ENCODE measurements at regions not wholly inside any gene's neighbourhood (a gene's known extent, or its start where the extent isn't known, plus 50 kb on each side); places are given as distances from the start of the nearest gene placed in this dataset.

DNA sequence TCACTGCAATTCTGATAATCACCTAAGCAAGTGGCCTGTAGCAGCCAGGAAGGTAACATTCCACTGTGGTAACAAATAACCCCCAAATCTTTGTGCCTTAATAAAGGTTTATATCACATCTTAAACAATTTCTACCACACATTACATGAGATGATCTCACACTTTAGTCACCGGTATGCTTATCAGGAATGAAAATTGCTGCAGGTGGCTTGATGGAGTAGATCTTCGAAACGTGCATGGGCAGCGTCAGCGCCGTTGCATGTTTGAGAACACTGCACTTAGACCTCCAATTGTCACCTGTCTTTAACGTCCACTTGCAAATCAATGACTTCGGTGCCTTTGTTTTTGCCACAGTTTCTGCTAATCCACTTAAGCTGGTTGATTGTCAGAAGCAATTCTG lies 477.4 kb downstream of the VRK1 start:
- DNase-seq, result no peak

DNA sequence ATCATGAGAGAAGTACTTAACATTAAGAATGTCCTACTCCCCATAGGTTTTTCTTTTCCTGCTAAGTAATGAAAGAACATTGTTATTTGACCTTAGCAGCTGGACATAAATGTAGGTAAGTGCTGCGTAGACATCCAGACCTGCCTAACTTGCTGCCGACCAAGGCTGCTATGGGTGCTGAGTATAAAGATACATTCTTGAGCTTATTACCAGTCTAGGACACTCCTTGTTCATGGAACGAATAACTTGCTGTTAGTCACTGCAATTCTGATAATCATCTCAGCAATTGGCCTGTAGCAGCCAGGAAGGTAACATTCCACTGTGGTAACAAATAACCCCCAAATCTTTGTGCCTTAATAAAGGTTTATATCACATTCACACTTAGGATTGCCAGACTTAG lies 478.1 kb downstream of the VRK1 start:
- DNase-seq, result no peak

DNA sequence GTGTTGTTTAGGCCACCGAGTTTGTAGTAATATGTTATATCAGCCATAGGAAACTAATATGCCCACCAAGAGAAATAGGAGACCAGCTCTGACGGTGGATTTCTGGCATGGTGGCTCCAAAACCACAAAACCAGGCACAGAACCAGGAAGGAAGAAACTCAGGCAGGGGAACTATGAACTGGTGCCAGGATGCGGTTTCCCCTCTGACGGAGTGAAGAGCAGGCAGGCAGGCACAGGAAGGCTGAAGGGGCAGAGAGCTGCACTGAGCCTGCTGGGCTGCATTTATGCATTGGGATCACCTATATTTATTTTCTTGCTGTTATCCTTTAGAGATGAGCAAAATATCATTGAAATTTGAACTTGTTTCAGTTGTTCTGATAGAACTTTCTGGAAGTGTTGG lies 479.4 kb downstream of the VRK1 start:
- DNase-seq, result no peak

DNA sequence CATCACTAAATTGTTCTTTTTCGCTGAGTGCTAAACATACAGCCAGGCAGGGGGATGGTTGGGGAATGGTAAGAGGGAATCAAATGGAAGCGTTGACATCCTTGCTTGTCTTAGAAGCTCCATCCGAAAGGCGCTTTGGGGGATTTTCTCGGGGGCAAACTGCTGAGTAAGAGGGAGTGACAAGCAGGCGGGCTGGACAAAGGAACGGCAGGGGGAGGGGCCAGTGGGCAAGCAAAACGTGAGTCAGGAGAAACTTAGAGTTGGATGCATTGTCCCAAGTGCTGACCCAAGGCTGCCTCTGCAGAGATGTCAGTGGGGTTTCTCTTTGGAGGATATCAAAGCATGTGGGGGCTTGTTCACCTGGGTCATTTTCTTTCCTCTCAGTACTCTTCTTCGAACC lies 480.5 kb downstream of the VRK1 start:
- no peak for DNase-seq

DNA sequence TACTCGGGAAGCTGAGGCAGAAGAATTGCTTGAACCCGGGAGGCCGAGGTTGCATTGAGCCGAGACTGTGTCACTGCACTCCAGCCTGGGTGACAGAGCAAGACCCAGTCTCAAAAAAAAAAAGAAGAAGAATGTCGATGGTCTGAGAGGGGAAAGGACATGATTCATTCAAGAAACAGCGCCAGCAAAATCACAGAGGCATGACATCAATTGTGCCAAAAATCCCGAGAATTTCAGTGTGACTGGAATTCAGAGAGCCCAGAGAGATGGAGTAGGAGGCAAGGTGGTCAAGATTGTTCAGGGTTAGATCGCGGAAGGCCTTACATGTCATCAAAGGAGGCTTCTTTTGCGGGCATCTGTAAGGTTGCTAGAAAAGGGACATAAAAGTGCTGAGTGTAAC lies 483.3 kb downstream of the VRK1 start:
- no peak for DNase-seq

DNA sequence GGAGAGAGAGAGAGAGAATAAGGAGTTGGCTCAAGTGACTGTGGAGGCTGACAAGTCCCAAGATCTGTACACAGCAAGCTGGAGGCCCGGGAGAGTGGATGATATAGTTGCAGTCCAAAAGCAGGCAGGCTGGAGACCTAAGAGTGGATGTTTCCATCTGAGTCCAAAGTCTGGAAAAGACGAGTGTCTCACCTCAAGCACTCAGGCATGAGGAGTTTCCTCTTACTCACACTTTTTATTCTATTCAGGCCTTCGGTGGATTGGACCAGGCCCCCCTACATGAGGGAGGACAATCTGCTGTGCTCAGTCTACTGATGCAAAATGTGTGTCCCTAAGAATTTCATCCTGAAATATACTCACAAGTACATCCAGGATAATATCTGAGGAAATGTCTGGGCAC lies 484.6 kb downstream of the VRK1 start:
- DNase-seq, result no peak

DNA sequence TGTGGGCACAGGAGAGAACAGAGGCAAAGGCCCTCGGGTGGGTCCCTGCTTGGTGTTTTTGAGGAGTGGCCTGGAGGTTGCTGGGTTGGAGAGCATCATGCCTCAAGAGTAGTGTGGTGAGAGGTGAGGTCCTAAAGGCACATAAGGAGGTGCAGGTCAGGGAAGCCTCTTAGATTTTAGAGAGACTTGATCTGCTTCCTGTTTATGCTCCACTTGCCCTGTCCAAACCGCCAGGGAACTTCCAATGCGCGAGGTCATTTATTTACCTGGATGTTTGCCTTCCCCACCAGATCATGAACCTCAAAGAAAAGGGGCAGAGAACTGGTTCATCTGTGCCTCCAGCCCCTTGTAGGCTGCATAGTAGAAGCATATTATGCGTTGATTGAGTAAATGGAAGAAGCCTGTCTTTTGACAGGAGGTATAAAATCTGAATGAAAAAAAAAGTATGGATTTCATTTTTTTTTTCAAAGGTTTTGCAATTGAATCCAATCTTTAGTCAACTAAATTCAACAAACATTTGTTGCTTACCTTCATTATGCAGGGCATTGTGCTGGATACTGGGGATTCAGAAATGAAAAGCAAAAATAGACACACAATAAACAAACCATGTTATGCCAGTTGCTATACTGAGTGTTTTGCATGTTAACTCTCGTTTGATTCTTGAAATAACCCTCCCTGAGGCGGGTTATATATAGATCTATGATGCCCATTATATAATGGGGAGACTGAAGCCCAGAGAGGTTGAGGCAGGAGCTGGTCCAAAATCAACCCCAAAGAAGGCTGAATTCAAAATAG lies 485.2 kb downstream of the VRK1 start:
- no peak for DNase-seq

DNA sequence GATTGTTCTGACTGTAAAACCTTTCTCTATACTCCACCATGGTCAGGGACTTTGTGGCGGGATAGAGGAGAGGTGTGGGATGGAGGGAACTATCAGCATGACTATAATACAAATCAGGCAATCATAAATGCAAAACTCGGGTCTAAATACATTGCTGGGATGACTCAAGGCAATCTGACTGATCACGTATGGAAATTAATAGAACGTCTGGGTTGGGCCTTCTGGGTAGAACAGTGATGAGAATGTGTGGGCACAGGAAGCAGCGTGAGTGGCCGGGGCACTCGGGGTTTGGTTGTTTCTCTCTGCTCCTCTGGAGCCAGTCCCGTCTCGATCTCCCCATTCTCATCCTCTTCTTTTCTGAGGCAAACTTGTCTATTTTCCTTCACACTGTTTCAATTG lies 485.8 kb downstream of the VRK1 start:
- no peak for DNase-seq

DNA sequence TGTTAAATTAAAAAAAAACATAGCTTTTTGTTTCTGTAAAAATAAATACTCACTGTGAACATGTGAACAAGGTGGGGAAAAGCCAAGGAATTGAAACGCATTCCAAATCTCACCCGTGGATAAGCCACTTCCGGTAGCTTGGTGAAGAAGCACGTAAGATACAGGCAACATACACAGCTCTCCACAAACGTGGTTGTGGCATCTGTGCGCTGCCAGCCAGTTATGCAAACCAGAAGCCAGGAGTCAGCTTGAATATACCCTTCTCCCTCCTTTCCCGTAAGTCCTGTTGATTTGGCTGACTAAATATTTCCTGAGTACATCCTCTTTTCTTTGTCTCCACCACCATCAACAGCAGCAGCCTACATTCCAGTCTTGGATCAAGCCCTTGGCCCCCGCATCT lies 486.2 kb downstream of the VRK1 start:
- DNase-seq, result no peak

DNA sequence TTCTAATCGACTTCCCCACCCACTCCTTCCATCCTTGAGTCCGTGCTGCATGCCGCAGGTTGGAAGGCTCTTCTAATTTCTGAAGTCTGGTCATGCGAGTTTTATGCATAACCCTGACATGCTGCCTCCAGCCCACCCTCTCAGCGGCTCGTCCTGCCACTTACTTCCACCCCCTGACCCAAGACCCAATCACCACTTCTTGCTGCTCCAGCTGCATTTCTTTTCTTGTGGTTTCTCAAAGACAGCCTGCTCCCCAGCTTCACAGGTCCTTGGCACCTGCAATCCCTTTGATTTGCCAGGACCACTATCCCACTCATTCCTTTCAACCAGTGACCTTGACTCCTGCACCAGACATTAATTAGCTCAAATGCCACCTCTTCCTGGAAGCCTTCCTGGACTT lies 486.7 kb downstream of the VRK1 start:
- no peak for DNase-seq

DNA sequence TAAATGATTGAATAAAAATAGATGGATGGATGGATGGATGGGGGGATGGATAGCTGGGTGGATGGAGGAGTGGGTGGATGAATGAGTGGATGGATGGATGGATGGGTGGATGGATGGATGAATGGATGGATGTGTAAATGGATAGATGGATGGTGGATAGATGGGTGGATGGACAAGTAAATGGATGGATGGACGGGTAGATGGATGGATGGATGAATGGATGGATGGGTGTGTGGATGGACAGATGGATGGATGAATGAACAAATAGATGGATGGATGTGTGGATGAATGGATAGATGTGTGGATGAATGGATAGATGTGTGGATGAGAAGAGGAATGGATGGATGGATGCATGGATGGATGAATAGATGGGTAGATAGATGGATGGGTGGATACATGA lies 490.8 kb downstream of the VRK1 start:
- DNase-seq, result no peak

DNA sequence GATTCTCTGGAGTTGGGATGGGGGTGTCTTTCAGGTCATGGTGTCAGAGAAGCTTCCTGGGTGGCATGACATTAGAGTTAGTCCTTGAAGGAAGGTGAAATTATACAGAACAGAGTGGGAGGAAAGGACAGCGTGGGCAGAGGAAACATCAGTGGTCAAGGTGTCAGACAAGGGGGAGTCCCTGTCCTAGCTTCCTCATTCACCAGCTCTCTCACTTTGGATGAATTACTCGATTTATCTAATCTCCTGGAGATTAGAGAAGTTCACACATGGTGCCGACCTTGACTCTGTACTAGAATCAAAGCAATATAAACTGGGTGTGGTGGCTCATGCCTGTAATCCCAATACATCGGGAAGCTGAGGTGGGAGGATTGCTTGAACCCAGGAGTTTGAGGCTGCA lies 492.9 kb downstream of the VRK1 start:
- no peak for DNase-seq

DNA sequence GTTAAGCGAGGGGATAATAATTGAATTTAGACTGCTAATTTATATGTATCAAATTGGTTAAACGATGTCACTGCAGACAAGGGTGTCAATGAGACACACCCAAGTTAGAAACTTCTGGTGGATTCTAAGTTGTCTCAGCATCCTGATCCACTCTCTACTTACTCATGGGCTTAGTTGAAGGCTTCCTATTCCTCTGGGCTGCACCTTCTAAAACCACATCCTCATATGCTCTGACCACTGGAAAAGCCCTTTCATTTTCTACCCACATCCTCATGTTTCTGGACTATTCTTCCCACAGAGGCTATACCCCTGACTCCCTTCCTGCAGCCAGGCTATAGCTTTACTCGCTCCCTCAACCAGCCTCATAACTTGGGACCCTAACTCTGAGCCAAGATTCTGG lies 493.8 kb downstream of the VRK1 start:
- DNase-seq, result no peak

DNA sequence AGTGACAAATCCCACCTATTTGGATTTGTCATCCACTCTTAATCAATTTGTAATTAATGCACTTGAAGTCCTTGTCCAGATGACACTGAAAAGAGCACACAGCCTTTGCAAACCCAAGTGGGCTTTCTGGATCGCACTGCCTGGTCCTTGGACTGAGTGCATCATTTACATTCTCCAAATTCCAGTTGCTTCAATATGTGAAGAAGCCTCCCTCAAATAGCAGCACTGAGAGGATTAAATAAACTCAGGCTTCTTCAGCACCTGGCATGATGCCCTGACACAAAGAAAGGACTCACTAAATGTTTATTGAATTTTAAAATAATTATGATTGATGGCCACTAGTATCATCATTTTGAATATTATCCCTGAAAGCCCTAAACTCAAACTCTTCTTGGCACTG lies 496.5 kb downstream of the VRK1 start:
- no peak for DNase-seq

DNA sequence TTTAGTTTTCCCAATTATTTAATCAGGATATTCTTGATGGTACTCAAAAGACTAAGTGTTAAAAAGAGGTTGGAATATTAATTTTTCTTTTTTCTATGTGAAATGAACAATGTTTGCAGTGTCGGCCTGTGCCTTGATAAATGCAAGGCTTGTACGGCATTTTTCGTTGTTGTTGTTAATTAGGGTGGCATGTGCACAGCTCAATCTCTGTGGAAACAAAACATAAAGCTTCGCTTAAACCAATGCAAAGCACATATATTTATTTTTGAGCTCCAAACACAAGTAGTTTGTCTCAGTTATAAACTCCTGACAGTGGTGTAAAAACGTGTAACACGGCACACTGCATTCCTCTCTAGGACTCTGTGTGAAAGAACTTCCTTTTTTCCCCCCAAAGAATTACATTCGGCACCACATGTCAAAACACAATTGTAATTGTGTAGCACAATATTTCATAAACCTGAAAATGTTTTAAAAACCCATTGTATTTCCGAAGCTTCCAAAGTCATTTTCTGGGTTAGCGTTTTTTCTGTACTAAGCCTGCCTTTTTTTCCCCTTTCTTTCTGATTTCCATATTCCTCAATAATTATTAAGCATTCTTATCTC lies 498.0 kb downstream of the VRK1 start:
- DNase-seq, result no peak

DNA sequence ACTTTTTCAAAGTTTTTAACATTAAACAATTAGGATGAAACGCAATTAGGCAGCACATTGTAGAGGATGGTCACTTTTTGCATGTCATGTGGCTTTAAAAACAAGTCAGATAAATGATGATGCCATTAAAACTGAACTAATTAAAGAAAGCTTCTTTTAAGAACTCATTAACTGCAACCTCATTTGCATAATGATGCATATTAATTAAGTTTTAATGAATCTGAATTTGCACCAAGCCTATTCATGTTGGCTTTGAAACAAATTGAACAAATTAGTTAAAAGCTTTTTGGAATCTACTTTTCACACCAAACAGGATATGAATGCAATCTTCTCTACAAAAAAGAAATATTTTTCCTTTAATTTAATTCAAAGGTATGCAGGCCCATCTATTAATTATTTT lies 499.0 kb downstream of the VRK1 start:
- no peak for DNase-seq

DNA sequence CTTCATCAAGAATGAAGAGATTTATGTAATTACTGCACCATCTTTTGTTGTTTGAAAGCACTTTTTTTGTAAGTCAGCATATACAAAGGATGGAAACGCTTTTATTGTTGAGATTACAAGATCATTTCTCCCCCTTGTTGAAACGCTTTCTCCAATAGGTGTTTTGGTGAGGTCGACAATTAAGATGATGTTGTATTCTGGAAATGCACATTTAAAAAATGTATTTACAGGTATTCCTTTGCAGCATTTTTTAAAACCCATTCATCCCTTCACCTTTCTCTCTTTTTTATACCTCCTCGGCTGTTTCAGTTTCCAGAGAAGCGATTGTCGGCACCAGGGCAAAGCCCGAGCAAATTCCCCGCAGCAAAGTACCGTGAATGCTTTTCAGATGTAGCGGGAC lies 499.9 kb downstream of the VRK1 start:
- no peak for DNase-seq

DNA sequence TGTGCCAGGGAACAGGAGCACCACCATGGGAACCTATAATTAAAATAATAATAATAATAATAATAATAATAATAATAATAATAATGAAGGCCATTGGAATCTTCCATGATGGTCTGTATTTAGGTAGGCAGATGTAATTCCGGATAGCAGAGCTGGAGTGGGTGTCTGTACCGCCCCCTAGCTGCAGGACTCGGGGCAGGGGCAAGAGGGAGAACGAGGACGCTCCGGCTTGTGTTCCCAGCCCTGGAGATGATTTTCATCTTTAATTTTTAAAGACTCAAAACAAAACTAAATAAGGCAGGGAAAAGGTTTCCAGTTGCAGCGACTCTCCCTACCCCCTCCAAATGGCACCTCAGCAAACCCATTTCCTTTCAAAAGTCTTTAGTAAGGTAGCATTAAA lies 501.1 kb downstream of the VRK1 start:
- DNase-seq, result no peak

DNA sequence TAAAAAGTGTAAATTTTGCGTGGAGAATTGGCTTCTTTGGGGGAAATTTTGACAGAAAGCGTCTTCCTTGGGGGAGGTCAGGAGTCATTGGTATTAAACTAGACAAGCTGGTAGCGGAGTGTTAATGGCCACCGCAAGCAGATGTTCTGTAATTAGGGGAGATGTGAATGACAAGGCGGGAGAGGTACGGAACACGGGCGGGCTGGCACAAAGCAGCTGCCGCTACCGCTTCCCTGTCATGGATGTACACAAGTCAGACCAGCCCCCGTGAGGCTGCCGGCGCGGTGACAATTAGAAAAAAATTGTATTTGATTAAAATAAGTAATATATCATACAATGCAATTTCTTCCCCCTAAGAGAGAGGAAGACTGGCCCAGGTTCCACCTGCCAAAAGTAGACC lies 501.6 kb downstream of the VRK1 start:
- DNase-seq, result no peak

DNA sequence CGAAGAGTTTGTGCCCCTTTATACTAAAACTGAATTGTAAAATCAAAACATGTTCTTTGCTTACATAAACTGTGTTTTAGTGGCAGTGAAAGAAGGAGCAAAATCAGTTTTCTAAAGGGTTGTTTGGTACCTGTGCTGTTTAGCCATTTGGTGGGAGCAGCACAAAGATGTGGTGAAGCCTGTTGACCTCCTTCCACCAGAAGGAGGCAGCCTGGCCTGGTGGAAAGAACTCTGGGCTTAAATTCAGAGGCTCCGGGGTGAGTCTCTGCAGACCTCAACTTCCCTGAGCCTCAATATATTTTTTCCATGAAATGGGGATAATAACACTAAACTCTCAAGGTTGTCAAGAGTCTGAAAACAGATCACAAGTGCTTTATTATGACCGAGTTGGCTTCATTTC lies 502.5 kb downstream of the VRK1 start:
- peak; percentile 25 for DNase-seq

DNA sequence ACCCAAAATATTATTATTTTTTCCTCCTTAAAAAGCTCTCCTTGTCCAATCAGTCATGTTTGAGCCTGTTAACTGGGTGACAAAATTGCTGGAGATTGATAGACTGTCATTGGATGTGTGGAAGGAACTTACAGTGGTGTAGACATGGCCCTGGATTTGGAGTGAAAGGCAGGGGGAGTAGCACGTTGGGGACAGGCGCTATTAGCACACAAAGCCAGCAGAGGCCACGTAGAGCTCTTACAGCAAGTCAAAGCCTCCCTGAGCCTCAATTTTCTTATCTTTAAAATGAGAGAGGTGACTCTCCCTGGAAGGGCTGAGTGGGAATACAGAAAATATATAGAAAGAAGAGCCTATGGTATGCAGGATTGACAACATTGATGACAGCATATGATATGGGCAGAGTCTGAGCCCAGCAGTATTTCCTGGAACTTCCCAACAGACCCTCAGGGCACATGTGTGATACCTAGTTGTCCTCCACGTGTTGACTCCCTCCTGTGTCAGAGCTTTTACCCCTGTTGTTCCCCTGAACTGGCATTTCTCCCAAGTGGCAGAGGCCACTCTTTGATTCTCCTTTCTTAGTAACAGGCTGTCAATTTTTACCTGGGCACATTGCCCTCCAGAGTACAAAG lies 504.9 kb downstream of the VRK1 start:
- no peak for DNase-seq

DNA sequence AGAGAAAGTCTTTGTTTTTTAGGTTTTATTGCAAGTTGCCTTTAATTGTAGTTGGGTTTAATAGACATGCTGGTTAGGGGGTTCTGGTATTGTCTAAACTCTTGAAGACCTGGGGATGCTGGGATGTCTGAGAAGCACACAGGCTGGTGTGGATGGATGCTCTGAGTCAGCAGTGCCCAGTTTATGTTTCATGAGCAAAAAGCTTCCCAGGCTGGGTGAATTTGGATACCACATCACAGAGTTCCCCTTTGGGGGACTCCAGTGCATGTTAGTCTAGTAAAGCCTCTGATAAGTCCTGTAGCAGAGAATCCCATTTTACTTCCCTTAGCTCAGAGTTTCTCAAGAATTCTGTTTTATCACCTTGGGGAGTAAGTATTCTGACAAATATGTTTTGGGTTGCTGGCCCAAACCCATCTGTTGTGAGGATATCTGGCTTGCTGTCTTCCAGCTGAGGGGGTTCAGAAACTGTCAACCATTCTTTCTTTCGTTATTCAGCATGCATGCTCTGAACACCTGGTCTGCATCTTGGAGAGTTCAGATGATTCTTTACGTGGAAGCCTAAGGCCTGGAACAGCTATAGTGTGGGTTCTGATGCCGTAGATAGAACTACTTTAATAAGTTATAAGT lies 509.1 kb downstream of the VRK1 start:
- DNase-seq, result peak; percentile 38

DNA sequence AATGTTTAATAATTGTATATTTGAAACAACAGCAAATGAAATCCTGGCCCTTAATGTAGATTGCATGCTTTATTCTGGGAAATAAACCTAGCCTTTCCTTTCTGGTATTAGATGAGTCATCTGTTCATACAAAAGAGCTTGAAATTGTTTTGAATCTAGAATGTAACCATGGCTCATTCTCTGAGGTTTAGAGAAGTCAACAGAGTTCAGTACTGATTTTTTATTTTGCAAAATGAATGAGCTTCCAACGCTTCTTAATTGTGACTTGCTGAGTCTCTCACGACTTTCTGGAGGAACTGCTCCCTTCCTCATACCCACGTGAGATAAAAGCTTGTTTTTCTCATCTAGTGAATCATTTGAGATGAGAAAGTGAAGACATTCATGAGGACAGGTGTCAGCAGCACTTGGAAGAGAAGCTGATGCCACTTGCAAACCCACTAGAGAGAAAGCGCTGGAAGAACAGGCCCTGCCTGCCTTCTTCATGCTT lies 509.6 kb downstream of the VRK1 start:
- DNase-seq, result peak; percentile 25

DNA sequence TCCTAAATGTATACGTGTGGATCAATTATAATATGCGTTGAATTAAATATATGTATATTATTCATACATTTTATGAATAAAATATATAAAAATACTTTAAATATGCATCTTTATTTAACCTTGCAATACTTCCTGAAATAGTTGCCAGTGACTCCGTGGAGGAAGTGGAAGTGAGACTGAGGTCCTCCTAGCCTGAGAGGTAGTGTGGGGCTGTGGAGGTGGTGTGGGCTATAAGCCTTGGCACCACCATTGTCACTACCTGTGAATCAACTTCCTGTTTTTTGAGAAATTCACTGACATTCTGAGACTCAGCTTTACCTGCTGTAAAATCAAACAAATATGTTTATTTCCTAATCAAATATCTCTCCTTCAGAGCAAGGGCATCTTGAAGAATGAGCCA lies 514.2 kb downstream of the VRK1 start:
- DNase-seq, result no peak

Measured in activated CD4-positive, alpha-beta T cell treated with anti-CD3 and anti-CD28 coated beads for 48 hours (primary cell).